Stimulated activated effector memory CD8-positive, alpha-beta T cell treated with anti-CD3 and anti-CD28 coated beads, Interleukin-12 subunit alpha, Interleukin-12 subunit beta, amount 100 ng/mL, for 72 hours (primary cell): ENCODE measurements at regions not wholly inside any gene's neighbourhood (a gene's known extent, or its start where the extent isn't known, plus 50 kb on each side); places are given as distances from the start of the nearest gene placed in this dataset.
"Not testable (repeated sequence)": the region's sequence is repeated elsewhere in the genome, so short reads cannot be mapped to it uniquely, and the experiment has no call there.

Experiments
- ATAC-seq: fragments of 150-1000 bp; cut with Tn5 transposase; 2 replicates; pipeline ENCODE4 v1.10.0; 2021
- DNase-seq, 2 donors: peaks; one replicate each; pipeline ENCODE4 v3.0.0; 2021 to 2022; ENCODE audit warnings: low spot score in 2 of 2
- H3K27ac Mint-ChIP-seq: one replicate; pipeline ENCODE4 v1.8.0; 2022; ENCODE audit warnings: mild to moderate bottlenecking, mixed read lengths
- H3K36me3 Mint-ChIP-seq: one replicate; pipeline ENCODE4 v1.8.0; 2022; ENCODE audit warnings: mild to moderate bottlenecking, mixed read lengths
- H3K4me1 Mint-ChIP-seq: one replicate; pipeline ENCODE4 v1.8.0; 2022; ENCODE audit warnings: mixed read lengths
- H3K4me3 Mint-ChIP-seq: one replicate; pipeline ENCODE4 v1.8.0; 2022; ENCODE audit warnings: mild to moderate bottlenecking, mixed read lengths
- H3K9me3 Mint-ChIP-seq: one replicate; pipeline ENCODE4 v1.8.0; 2022; ENCODE audit warnings: mixed read lengths

- H3K4me1 Mint-ChIP-seq = no peaks in the 10 kb centered on the region
- no peak overlapping the region for H3K4me3 Mint-ChIP-seq
- H3K36me3 Mint-ChIP-seq = no peaks in the 10 kb centered on the region
- H3K9me3 Mint-ChIP-seq = no peaks in the 10 kb centered on the region
- DNase-seq (no peak), ATAC-seq (no peak)
- H3K27ac Mint-ChIP-seq = no peak overlapping the region
Measured at GRCh38 chr15:99863550-99864198, 130.4 kb upstream of the LYSMD4 start.

GRCh38 chr15:99857836-99858235 lies 124.6 kb upstream of the LYSMD4 start:
- no peak overlapping the region for H3K4me3 Mint-ChIP-seq
- H3K36me3 Mint-ChIP-seq = no peaks in the 10 kb centered on the region
- no peak overlapping the region for H3K27ac Mint-ChIP-seq
- DNase-seq (no peak), ATAC-seq (no peak)
- no peaks in the 10 kb centered on the region for H3K4me1 Mint-ChIP-seq
- H3K9me3 Mint-ChIP-seq = no peaks in the 10 kb centered on the region

- no peak overlapping the region for H3K4me3 Mint-ChIP-seq
- no peaks in the 10 kb centered on the region for H3K9me3 Mint-ChIP-seq
- DNase-seq = no peak
- ATAC-seq = no peak
- no peaks in the 10 kb centered on the region for H3K36me3 Mint-ChIP-seq
- peaks cover 8% of the 10 kb centered on the region for H3K4me1 Mint-ChIP-seq
- H3K27ac Mint-ChIP-seq = no peak overlapping the region
Measured at GRCh38 chr15:99850517-99850916, 117.3 kb upstream of the LYSMD4 start.

- DNase-seq (no peak), ATAC-seq (peak; percentile 90)
- Mint-ChIP-seq H3K9me3 (no peaks in the 10 kb centered on the region), H3K36me3 (no peaks in the 10 kb centered on the region), H3K27ac (no peak overlapping the region), H3K4me1 (peaks cover 14% of the 10 kb centered on the region), H3K4me3 (no peak overlapping the region)
Measured at GRCh38 chr15:99845009-99845408, 111.8 kb upstream of the LYSMD4 start.

GRCh38 chr15:99844150-99844549 lies 110.9 kb upstream of the LYSMD4 start:
- DNase-seq (no peak), ATAC-seq (no peak)
- Mint-ChIP-seq H3K36me3 (peaks cover 3% of the 10 kb centered on the region), H3K4me3 (no peak overlapping the region), H3K4me1 (peaks cover 14% of the 10 kb centered on the region), H3K27ac (no peak overlapping the region), H3K9me3 (no peaks in the 10 kb centered on the region)

GRCh38 chr15:99842071-99842470 lies 108.8 kb upstream of the LYSMD4 start:
- no peak overlapping the region for H3K27ac Mint-ChIP-seq
- no peaks in the 10 kb centered on the region for H3K9me3 Mint-ChIP-seq
- H3K4me1 Mint-ChIP-seq = peaks cover 14% of the 10 kb centered on the region
- ATAC-seq (no peak), DNase-seq (no peak)
- peaks cover 15% of the 10 kb centered on the region for H3K36me3 Mint-ChIP-seq
- no peak overlapping the region for H3K4me3 Mint-ChIP-seq

- peaks cover 39% of the 10 kb centered on the region for H3K4me1 Mint-ChIP-seq
- peaks cover 6% of the 10 kb centered on the region for H3K9me3 Mint-ChIP-seq
- H3K36me3 Mint-ChIP-seq = peaks cover 16% of the 10 kb centered on the region
- H3K27ac Mint-ChIP-seq = peak overlapping the region; percentile 80
- peak overlapping the region; percentile 39 for H3K4me3 Mint-ChIP-seq
- ATAC-seq (peak; percentile 97), DNase-seq (no peak)
Measured at GRCh38 chr15:99826157-99826780, 93.0 kb upstream of the LYSMD4 start.

GRCh38 chr15:99823346-99823745 lies 90.1 kb upstream of the LYSMD4 start:
- Mint-ChIP-seq H3K9me3 (peaks cover 6% of the 10 kb centered on the region), H3K4me3 (no peak overlapping the region), H3K4me1 (peaks cover 36% of the 10 kb centered on the region), H3K36me3 (peaks cover 16% of the 10 kb centered on the region), H3K27ac (no peak overlapping the region)
- ATAC-seq (no peak), DNase-seq (no peak)

GRCh38 chr15:99819981-99820718 lies 86.9 kb upstream of the LYSMD4 start:
- H3K4me3 Mint-ChIP-seq = no peak overlapping the region
- peaks cover 32% of the 10 kb centered on the region for H3K36me3 Mint-ChIP-seq
- peaks cover 4% of the 10 kb centered on the region for H3K9me3 Mint-ChIP-seq
- no peak for ATAC-seq
- H3K4me1 Mint-ChIP-seq = peaks cover 17% of the 10 kb centered on the region
- H3K27ac Mint-ChIP-seq = peak overlapping the region; percentile 7
- DNase-seq = no peak

GRCh38 chr15:99818872-99819271 lies 85.6 kb upstream of the LYSMD4 start:
- no peak for ATAC-seq
- peaks cover 45% of the 10 kb centered on the region for H3K36me3 Mint-ChIP-seq

GRCh38 chr15:99816862-99817261 lies 83.6 kb upstream of the LYSMD4 start:
- Mint-ChIP-seq H3K4me1 (peaks cover 11% of the 10 kb centered on the region), H3K36me3 (peaks cover 63% of the 10 kb centered on the region)
- ATAC-seq, DNase-seq, H3K4me3 Mint-ChIP-seq, H3K9me3 Mint-ChIP-seq, H3K27ac Mint-ChIP-seq: not testable (repeated sequence)

More at GRCh38 chr15:99818872-99819271, 85.6 kb upstream of the LYSMD4 start:
- Mint-ChIP-seq H3K4me3 (no peak overlapping the region), H3K4me1 (peaks cover 11% of the 10 kb centered on the region), H3K27ac (no peak overlapping the region), H3K9me3 (peaks cover under 1% of the 10 kb centered on the region)
- no peak for DNase-seq

GRCh38 chr15:99810663-99811062 lies 77.4 kb upstream of the LYSMD4 start:
- Mint-ChIP-seq H3K4me1 (peaks cover 30% of the 10 kb centered on the region), H3K27ac (peak overlapping the region; percentile 58), H3K4me3 (peak overlapping the region; percentile 60), H3K36me3 (peaks cover 48% of the 10 kb centered on the region)
- not testable (repeated sequence) for DNase-seq, H3K9me3 Mint-ChIP-seq
- ATAC-seq = peak; percentile 57

- not testable (repeated sequence) for DNase-seq, H3K36me3 Mint-ChIP-seq, H3K4me1 Mint-ChIP-seq, ATAC-seq, H3K9me3 Mint-ChIP-seq, H3K4me3 Mint-ChIP-seq, H3K27ac Mint-ChIP-seq
Measured at GRCh38 chr15:99799854-99800250, 66.6 kb upstream of the LYSMD4 start.

GRCh38 chr15:99799182-99799853 lies 66.1 kb upstream of the LYSMD4 start:
- H3K36me3 Mint-ChIP-seq, H3K27ac Mint-ChIP-seq, H3K4me1 Mint-ChIP-seq, ATAC-seq, H3K9me3 Mint-ChIP-seq, H3K4me3 Mint-ChIP-seq, DNase-seq: not testable (repeated sequence)
